PC-3 (cell line): ENCODE measurements at regions not wholly inside any gene's neighbourhood (a gene's known extent, or its start where the extent isn't known, plus 50 kb on each side); places are given as distances from the start of the nearest gene placed in this dataset.

Experiments used
- ATAC-seq: fragments of 200-7000 bp; cut with Tn5 transposase; 2 replicates; pipeline ENCODE4 v1.9.1; 2020; ENCODE audit warnings: mild to moderate bottlenecking, moderate library complexity
- BruUV-seq: library from RNA; stranded (reverse); fragments of 400-500 nt; replicated peaks from 2 replicates; lab custom pipeline; 2021; lab: Mats Ljungman, UMichigan
- CTCF ChIA-PET: fragments of 300-600 bp; sonication (Branson Sonifier 250); formaldehyde crosslinking; loops from one replicate; lab custom pipeline; 2022; ENCODE audit warnings: antibody characterized with exemption; lab: Charles Lee
- POLR2A ChIA-PET: fragments of 300-600 bp; sonication (Branson Sonifier 250); formaldehyde crosslinking; loops from one replicate; lab custom pipeline; 2022; ENCODE audit warnings: antibody characterized with exemption; ENCODE audit not compliant: unreplicated experiment; lab: Charles Lee
- DNase-seq: peaks from one replicate; pipeline ENCODE4 v3.0.0-alpha.2; 2015
- H2AFZ ChIP-seq: fragments of 300-600 bp; sonication (generic); 2 replicates; pipeline ENCODE4 v1.6.0; 2016; ENCODE audit warnings: antibody characterized with exemption, low read length
- H3F3A ChIP-seq: fragments of 300-600 bp; sonication (generic); one replicate; pipeline ENCODE4 v1.6.0; 2017; ENCODE audit warnings: antibody characterized with exemption, low read length, control low read depth, mild to moderate bottlenecking; ENCODE audit not compliant: unreplicated experiment
- H3K27ac ChIP-seq: fragments of 300-600 bp; sonication (generic); 2 replicates; pipeline ENCODE4 v1.5.1; 2016; ENCODE audit warnings: mild to moderate bottlenecking, low read length
- H3K27me3 ChIP-seq: fragments of 300-600 bp; sonication (generic); 2 replicates; pipeline ENCODE4 v1.6.1; 2016; ENCODE audit warnings: low read length, mixed read lengths
- H3K36me3 ChIP-seq: fragments of 300-600 bp; sonication (generic); 2 replicates; pipeline ENCODE4 v1.6.1; 2016; ENCODE audit warnings: low read depth, mixed run types, low read length, mixed read lengths
- H3K4me1 ChIP-seq: fragments of 300-600 bp; sonication (generic); 2 replicates; pipeline ENCODE4 v1.5.1; 2016; ENCODE audit warnings: low read length; ENCODE audit not compliant: insufficient read depth
- H3K4me2 ChIP-seq: fragments of 300-600 bp; sonication (generic); 2 replicates; pipeline ENCODE4 v1.6.0; 2016; ENCODE audit warnings: low read length
- H3K4me3 ChIP-seq: fragments of 300-600 bp; sonication (generic); 2 replicates; pipeline ENCODE4 v1.5.1; 2016; ENCODE audit warnings: mild to moderate bottlenecking, low read length, mixed read lengths
- H3K79me2 ChIP-seq: fragments of 300-600 bp; sonication (generic); 2 replicates; pipeline ENCODE4 v1.6.1; 2017; ENCODE audit warnings: low read length, mixed read lengths
- H3K9ac ChIP-seq: fragments of 300-600 bp; sonication (generic); 2 replicates; pipeline ENCODE4 v1.6.0; 2016; ENCODE audit warnings: mild to moderate bottlenecking, low read length
- H3K9me2 ChIP-seq: fragments of 300-600 bp; sonication (generic); replicated peaks from 2 replicates; pipeline ENCODE4 v1.6.1; 2016; ENCODE audit warnings: mixed run types, low read length, mixed read lengths
- H3K9me3 ChIP-seq: fragments of 300-600 bp; sonication (generic); 2 replicates; pipeline ENCODE4 v1.6.1; 2016; ENCODE audit warnings: low read length, mixed read lengths
- H4K20me1 ChIP-seq: fragments of 300-600 bp; sonication (generic); 2 replicates; pipeline ENCODE4 v1.6.1; 2016; ENCODE audit warnings: low read length, mixed read lengths
- CTCF ChIP-seq: fragments of 300-600 bp; sonication (generic); conservative IDR thresholded peaks from 2 replicates; pipeline ENCODE4 v1.5.1; 2017; ENCODE audit warnings: antibody characterized with exemption, low read depth, mild to moderate bottlenecking, low read length
- EZH2 ChIP-seq: fragments of 300-600 bp; sonication (generic); IDR thresholded peaks from one replicate; pipeline ENCODE4 v1.6.1; 2017; ENCODE audit warnings: antibody characterized with exemption, mild to moderate bottlenecking, low read length; ENCODE audit not compliant: unreplicated experiment
- EZH2phosphoT487 ChIP-seq: fragments of 300-600 bp; sonication (generic); IDR thresholded peaks from 2 replicates; pipeline ENCODE4 v1.6.1; 2018; ENCODE audit warnings: mild to moderate bottlenecking, antibody characterized with exemption, low read length, borderline replicate concordance
- intact Hi-C: fragments of 100-400 bp; cut with micrococcal nuclease; formaldehyde crosslinking; loops from 2 replicates; pipeline ENCODE4 v1.9.0; 2023

- H3K4me2 ChIP-seq, result peak overlapping the region; percentile 57
- H3K9me3 ChIP-seq, result no peaks in the 10 kb centered on the region
- peak overlapping the region; percentile 18; the same call in 1 of the 2 replicates for H3K9ac ChIP-seq
- H4K20me1 ChIP-seq, result no peaks in the 10 kb centered on the region
- H2AFZ ChIP-seq, result no peak overlapping the region
- no peaks in the 10 kb centered on the region for H3K9me2 ChIP-seq
- BruUV-seq, result no TSS peak
- peaks cover 26% of the 10 kb centered on the region for H3K4me1 ChIP-seq
- ATAC-seq, result peak; percentile 88
- peak; percentile 76 for TF ChIP-seq CTCF
- no peak for TF ChIP-seq EZH2phosphoT487
- H3K27ac ChIP-seq, result peak overlapping the region; percentile 79
- ChIA-PET CTCF (interaction anchor here (0.5 to 2.2 kb wide), 12 partner anchors 10 to 575 kb away, joined by 3 to 16 read pairs (median 4); no protein-coding TSS in a partner anchor), POLR2A (interaction anchor here (0.6 to 1.2 kb wide), 4 partner anchors 50 to 574 kb away, joined by 3 to 13 read pairs (median 6); no protein-coding TSS in a partner anchor)
- peak; percentile 79 for DNase-seq
- H3K36me3 ChIP-seq, result no peaks in the 10 kb centered on the region
- intact Hi-C loops, result loop anchor here (1.0 to 10.0 kb wide), 5 partner anchors 49 to 552 kb away; no protein-coding TSS in a partner anchor
- H3F3A ChIP-seq, result peaks cover 9% of the 10 kb centered on the region
- H3K4me3 ChIP-seq, result no peak overlapping the region
- no peaks in the 10 kb centered on the region for H3K27me3 ChIP-seq
- no peaks in the 10 kb centered on the region for H3K79me2 ChIP-seq
These were observed 168.9 kb downstream of the ZNF674 start for GRCh38 chrX:46376246-46376885.

- Histone ChIP-seq H3K27me3 (no peaks in the 10 kb centered on the region), H3K27ac (peak overlapping the region; percentile 79), H3K9ac (peak overlapping the region; percentile 18; the same call in 1 of the 2 replicates), H3K4me2 (peak overlapping the region; percentile 57), H3K9me3 (no peaks in the 10 kb centered on the region), H2AFZ (no peak overlapping the region), H3K4me1 (peaks cover 26% of the 10 kb centered on the region), H4K20me1 (no peaks in the 10 kb centered on the region), H3K4me3 (no peak overlapping the region), H3F3A (peaks cover 9% of the 10 kb centered on the region), H3K9me2 (no peaks in the 10 kb centered on the region), H3K79me2 (no peaks in the 10 kb centered on the region), H3K36me3 (no peaks in the 10 kb centered on the region)
- ATAC-seq (peak; percentile 22; the same call in 1 of the 2 replicates), DNase-seq (peak; percentile 78)
- CTCF ChIA-PET, result interaction anchor here (0.5 to 2.2 kb wide), 14 partner anchors 11 to 604 kb away, joined by 3 to 16 read pairs (median 4); no protein-coding TSS in a partner anchor
- BruUV-seq, result no TSS peak
- TF ChIP-seq EZH2 (no peak), CTCF (no peak), EZH2phosphoT487 (no peak)
- POLR2A ChIA-PET, result interaction anchor here (0.6 to 1.2 kb wide), 4 partner anchors 49 to 574 kb away, joined by 3 to 13 read pairs (median 6); no protein-coding TSS in a partner anchor
- intact Hi-C loops, result loop anchor here (1.0 to 10.0 kb wide), 5 partner anchors 49 to 552 kb away; no protein-coding TSS in a partner anchor
These were observed 169.4 kb downstream of the ZNF674 start for GRCh38 chrX:46375831-46376230.

GRCh38 chrX:46374371-46374770, 170.8 kb downstream of the ZNF674 start:
- no peak overlapping the region for H3K4me2 ChIP-seq

More at GRCh38 chrX:46374371-46374770, 170.8 kb downstream of the ZNF674 start:
- no peaks in the 10 kb centered on the region for H4K20me1 ChIP-seq
- no peaks in the 10 kb centered on the region for H3K9me3 ChIP-seq
- H3K79me2 ChIP-seq, result no peaks in the 10 kb centered on the region
- H3K4me1 ChIP-seq, result peaks cover 26% of the 10 kb centered on the region
- no peaks in the 10 kb centered on the region for H3K36me3 ChIP-seq
- ATAC-seq (no peak), DNase-seq (no peak)
- TF ChIP-seq EZH2, result no peak
- TF ChIP-seq CTCF, result no peak
- TF ChIP-seq EZH2phosphoT487, result no peak
- ChIA-PET CTCF (no interaction called here), POLR2A (interaction anchor here (0.6 kb wide), 1 partner anchor 48 kb away, joined by 4 read pairs; no protein-coding TSS in a partner anchor)
- H3K27me3 ChIP-seq, result no peaks in the 10 kb centered on the region
- no peak overlapping the region for H2AFZ ChIP-seq
- H3K4me3 ChIP-seq, result no peak overlapping the region
- BruUV-seq, result no TSS peak
- peaks cover 9% of the 10 kb centered on the region for H3F3A ChIP-seq
- H3K27ac ChIP-seq, result peak overlapping the region; percentile 79
- intact Hi-C loops, result loop anchor here (5.0 to 10.0 kb wide), 2 partner anchors 112 to 170 kb away; no protein-coding TSS in a partner anchor
- no peak overlapping the region for H3K9ac ChIP-seq
- no peaks in the 10 kb centered on the region for H3K9me2 ChIP-seq
